ENCODE measurements at regions not wholly inside any gene's neighbourhood (a gene's known extent, or its start where the extent isn't known, plus 50 kb on each side); places are given as distances from the start of the nearest gene placed in this dataset.
A peak's percentile ranks its signal among the peaks of the same experiment; 100 is the strongest.
"Not testable (repeated sequence)": the region's sequence is repeated elsewhere in the genome, so short reads cannot be mapped to it uniquely, and the experiment has no call there.

GRCh38 chr18:38670486-38670885 lies 1104.9 kb upstream of the CELF4 start:
- DNase-seq (ENCODE audit: low read depth in 2 of 3, low spot score in 2 of 3), result no peak

- DNase-seq (ENCODE audit: low read depth in 2 of 3, low spot score in 2 of 3), result no peak
These were observed 1099.3 kb upstream of the CELF4 start for GRCh38 chr18:38664929-38665328.

GRCh38 chr18:38663682-38664081 lies 1098.1 kb upstream of the CELF4 start:
- DNase-seq (ENCODE audit: low read depth in 2 of 3, low spot score in 2 of 3), result no peak

- DNase-seq (ENCODE audit: low read depth in 2 of 3, low spot score in 2 of 3), result no peak
These were observed 1097.7 kb upstream of the CELF4 start for GRCh38 chr18:38663270-38663669.

GRCh38 chr18:38654946-38655345 lies 1089.3 kb upstream of the CELF4 start:
- DNase-seq (ENCODE audit: low read depth in 2 of 3, low spot score in 2 of 3), result no peak

- DNase-seq (ENCODE audit: low read depth in 2 of 3, low spot score in 2 of 3), result no peak
These were observed 1086.1 kb upstream of the CELF4 start for GRCh38 chr18:38651736-38652135.

- DNase-seq (ENCODE audit: low read depth in 2 of 3, low spot score in 2 of 3), result no peak
These were observed 1082.6 kb upstream of the CELF4 start for GRCh38 chr18:38648179-38648578.

GRCh38 chr18:38646296-38646695 lies 1080.7 kb upstream of the CELF4 start:
- DNase-seq (ENCODE audit: low read depth in 2 of 3, low spot score in 2 of 3), result peak in 2 of 3 donors; percentile 74 to 92

GRCh38 chr18:38644875-38645641 lies 1079.5 kb upstream of the CELF4 start:
- DNase-seq (ENCODE audit: low read depth in 2 of 3, low spot score in 2 of 3), result no peak

GRCh38 chr18:38642711-38643110 lies 1077.1 kb upstream of the CELF4 start:
- DNase-seq (ENCODE audit: low read depth in 2 of 3, low spot score in 2 of 3), result peak in 1 of 3 donors; percentile 21

- DNase-seq (ENCODE audit: low read depth in 2 of 3, low spot score in 2 of 3), result not testable (repeated sequence)
These were observed 1074.1 kb upstream of the CELF4 start for GRCh38 chr18:38639700-38640099.

- peak in 1 of 3 donors; percentile 19 for DNase-seq (ENCODE audit: low read depth in 2 of 3, low spot score in 2 of 3)
These were observed 1070.3 kb upstream of the CELF4 start for GRCh38 chr18:38635709-38636430.

GRCh38 chr18:38634117-38634516 lies 1068.5 kb upstream of the CELF4 start:
- DNase-seq (ENCODE audit: low read depth in 2 of 3, low spot score in 2 of 3), result no peak

GRCh38 chr18:38633333-38633732 lies 1067.7 kb upstream of the CELF4 start:
- DNase-seq (ENCODE audit: low read depth in 2 of 3, low spot score in 2 of 3), result no peak

GRCh38 chr18:38619129-38619528 lies 1053.5 kb upstream of the CELF4 start:
- no peak for DNase-seq (ENCODE audit: low read depth in 2 of 3, low spot score in 2 of 3)

GRCh38 chr18:38616306-38616705 lies 1050.7 kb upstream of the CELF4 start:
- DNase-seq (ENCODE audit: low read depth in 2 of 3, low spot score in 2 of 3), result no peak

- no peak for DNase-seq (ENCODE audit: low read depth in 2 of 3, low spot score in 2 of 3)
These were observed 1047.3 kb upstream of the CELF4 start for GRCh38 chr18:38612904-38613303.

GRCh38 chr18:38611036-38611964 lies 1045.7 kb upstream of the CELF4 start:
- DNase-seq (ENCODE audit: low read depth in 2 of 3, low spot score in 2 of 3), result peak in 2 of 3 donors; percentile 29 to 48

- no peak for DNase-seq (ENCODE audit: low read depth in 2 of 3, low spot score in 2 of 3)
These were observed 1041.2 kb upstream of the CELF4 start for GRCh38 chr18:38606841-38607240.

- peak in 1 of 3 donors; percentile 66 for DNase-seq (ENCODE audit: low read depth in 2 of 3, low spot score in 2 of 3)
These were observed 1036.7 kb upstream of the CELF4 start for GRCh38 chr18:38602341-38602740.

GRCh38 chr18:38587571-38587970 lies 1022.0 kb upstream of the CELF4 start:
- DNase-seq (ENCODE audit: low read depth in 2 of 3, low spot score in 2 of 3), result no peak
